IPS DF 19.7 (cell line): ENCODE measurements at regions not wholly inside any gene's neighbourhood (a gene's known extent, or its start where the extent isn't known, plus 50 kb on each side); places are given as distances from the start of the nearest gene placed in this dataset.

Experiments used
- DNase-seq: peaks from one replicate; pipeline ENCODE4 v3.0.0-alpha.2; 2013; ENCODE audit warnings: low read depth, low spot score

DNA sequence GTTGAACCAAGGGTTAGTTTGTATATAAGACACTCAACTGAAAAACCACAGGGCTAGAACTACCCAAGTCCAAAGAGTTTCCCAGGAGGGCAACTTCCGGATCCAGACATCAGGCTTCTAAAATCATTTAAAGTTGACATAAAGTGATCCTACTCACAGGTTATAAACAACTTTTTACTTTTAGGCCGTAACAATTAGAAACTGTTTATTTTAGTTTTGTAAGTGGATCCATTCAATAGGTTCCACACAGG is 454.6 kb downstream of the MEIS1 start:
- no peak for DNase-seq

DNA sequence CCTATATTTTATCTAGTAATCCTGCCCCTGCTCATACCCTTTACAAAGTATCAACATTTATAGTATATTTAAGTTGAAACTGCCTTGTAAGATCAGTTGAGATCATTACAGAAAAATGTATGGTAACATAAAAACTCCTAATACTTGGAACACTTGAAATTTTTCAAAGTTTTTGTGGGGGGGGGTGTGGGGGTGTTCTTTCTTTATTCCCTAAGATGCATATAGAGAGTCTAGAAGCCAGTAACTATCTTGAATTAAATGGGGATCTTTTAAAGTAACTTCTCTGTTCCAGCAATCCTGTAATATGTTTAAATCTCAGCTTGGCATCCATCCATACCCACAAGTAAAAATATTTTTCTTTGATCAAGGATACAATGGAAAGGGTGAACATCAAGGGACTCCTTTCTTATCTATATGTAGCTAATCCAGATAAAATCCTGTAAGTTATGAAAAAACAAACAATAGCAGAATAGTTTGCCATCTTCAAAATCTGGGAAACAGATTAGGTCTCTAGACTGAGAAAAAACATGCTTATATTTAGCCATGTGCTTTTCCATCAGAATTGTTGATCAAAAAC is 455.3 kb downstream of the MEIS1 start:
- DNase-seq = no peak

GRCh38 chr2:66895206-66895605 is 460.3 kb downstream of the MEIS1 start:
- DNase-seq = no peak

DNA sequence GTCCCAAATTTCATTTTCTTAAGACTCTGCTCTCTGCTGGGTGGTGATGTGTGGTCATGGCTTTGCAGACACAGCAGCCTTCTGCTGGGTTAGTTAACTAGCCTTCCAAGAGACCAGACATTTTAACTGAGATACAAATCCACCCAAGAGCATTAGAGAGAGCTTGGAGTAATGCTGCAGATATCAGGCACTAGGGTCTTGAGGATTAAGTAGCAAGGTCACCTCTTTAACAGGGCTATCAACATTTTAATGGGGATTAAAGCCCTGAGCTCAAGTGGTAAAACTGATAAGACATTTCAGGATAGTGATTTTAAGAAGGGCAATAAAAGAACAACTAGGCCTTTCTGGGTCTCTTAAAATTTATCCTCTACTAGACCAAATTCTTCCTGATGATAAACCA is 461.2 kb downstream of the MEIS1 start:
- no peak for DNase-seq

DNA sequence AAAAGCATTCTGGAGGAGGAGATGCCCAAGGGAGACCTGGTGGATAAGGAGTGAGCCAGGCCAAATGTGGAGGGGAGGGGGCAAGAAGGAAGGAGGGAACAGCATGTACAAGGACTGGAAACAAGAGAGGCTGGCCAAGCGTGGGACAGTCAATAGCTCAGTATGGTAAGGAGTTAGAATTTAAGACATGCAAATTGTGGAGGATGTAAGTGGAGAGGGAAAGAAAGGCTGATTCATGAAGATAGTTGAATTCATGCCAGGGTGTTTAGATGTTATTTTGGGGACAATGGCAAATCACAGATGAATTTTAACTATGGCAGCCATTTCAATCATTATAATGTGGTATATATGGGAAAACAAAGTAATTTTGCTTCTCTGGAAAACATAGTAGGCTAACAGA is 462.3 kb downstream of the MEIS1 start:
- DNase-seq = no peak

DNA sequence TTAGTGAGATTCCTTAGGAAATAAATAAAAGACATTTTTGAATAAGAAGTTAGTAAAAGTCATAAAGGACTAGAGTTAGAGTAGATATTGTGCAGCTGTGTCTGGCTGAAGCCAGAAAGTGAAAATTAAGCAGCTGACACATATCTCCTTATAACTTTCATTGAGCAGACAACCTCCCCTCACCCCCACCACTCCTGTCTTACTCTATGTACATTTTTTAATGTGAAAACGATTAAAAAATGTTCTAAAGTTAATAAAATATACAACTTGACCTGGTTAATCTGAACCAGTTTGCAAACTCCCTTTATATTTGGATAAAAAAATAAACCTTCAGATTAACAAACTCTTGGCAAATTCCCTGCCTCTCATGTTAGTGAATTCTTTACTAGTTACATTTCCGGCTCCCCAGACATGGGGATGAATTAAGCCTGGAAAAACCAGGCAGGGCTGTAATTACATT is 462.8 kb downstream of the MEIS1 start:
- no peak for DNase-seq

GRCh38 chr2:66899109-66899508 is 464.2 kb downstream of the MEIS1 start:
- DNase-seq = no peak

- DNase-seq = no peak
Measured at GRCh38 chr2:66899648-66900047, 464.7 kb downstream of the MEIS1 start.

DNA sequence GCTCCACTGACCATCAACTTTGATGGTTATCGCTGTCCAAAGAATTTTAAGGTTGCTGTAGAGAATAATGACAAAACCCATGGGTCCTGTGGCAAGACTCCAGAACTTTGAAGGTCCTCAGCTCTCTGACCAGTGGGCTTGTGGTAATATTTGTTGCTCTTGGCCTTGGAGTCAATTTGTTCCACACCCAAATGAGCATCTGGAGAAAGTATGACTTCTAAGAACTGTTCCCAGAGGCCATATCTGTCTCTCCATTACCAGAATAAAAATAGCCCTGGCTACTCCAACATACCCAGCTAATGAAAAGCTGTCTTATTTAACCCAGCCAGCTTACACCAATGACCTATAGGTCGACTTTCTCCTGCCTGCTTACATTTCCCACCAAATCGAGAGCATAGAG is 466.4 kb downstream of the MEIS1 start:
- DNase-seq = no peak

GRCh38 chr2:66903183-66903582 is 468.3 kb downstream of the MEIS1 start:
- no peak for DNase-seq

- no peak for DNase-seq
Measured at GRCh38 chr2:66903745-66904465, 469.0 kb downstream of the MEIS1 start.

DNA sequence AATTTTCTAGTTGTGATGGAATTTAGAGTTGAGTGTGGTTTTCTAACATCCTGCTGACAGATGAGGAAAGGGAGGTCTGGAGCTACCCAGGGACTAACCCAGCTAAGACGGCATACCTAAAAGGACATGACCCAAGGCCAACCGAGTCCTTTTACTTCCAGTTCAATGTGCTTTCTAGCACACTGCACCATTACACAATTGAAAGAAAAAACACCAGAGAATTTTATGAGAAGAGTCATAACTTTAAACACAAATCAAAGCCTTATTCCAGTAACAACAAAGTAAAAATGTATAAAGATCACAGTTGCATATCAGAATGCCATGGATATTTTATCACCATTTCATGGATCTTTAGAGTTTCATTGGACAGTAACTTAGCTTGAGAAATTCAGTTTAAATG is 480.3 kb downstream of the MEIS1 start:
- no peak for DNase-seq

DNA sequence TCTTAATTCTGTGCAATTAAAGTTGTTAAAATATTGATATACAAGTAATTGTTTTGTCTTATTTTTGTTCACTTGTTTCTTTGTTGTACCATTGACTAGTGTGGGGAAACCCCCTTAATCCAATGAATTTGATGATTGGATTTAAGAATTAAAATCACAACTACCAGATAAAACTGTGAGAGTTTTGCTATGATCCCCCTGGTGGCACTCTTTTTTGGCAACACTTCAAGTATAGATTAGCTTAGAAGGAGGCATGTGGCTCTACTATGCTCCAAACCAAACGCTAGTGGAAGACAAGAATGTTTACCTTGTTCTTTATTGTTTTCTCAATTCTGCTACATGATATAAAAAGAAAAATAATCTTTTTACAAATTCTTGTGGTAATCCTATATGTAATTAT is 477.8 kb upstream of the ETAA1 start:
- no peak for DNase-seq

DNA sequence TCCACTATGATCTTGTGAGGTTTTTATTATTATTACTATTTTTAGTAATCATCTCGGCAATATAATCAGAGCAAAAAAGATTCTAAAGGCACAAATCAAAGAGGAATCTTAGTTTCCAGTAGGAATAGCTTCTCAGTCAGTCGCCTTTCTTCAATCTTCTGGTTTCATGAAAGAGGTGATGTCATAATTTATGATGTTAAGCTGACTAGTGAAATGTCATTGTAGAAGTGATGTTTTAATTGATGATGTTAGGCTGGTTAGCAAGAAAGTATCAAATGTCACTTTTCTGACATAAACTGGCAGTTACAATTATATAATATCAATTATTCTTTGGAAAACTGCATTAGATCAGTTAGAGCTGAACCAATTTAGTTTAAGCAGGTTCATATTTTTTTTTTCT is 476.7 kb upstream of the ETAA1 start:
- no peak for DNase-seq

DNA sequence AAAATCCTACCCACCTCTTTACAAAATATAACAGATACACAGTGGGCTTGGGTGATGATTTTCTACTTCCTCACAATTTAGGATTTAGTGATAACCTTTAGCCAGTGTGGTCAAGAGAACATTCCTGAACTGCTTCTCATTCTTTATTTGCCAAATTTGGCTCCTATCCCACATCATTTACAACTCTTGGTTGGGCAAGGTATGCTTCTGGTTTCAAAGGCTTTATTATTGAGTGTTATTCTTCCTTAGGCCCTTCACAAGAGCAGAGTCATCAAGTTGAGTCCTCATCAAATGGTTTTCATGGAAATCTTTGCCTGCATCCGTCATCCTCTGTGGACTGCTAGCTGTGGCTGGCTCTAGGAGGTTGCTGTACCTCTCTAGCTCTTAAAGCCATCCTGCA is 472.0 kb upstream of the ETAA1 start:
- no peak for DNase-seq

DNA sequence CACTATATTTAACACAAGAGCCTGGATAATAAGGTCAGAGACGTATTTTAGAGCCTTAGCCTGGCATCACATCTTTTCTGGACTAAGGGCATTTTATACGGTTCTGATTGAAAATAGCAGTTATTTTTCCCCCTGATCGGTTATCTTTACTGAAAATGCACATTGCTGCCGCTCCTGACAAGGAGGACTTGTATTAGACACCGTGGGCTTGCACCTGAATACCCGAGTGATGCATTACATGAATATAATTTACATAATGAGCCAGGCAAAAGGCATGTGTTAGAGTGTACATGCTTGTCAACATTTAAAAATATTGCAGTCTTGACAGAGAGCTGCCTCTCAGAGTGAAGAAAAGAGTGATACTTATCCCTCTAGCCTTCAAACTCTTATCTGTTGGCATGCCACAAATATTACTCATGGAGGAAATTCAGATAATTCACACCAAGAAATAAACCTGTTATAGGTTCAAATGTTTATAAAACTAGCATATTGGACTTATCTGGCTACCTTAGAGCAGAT is 470.5 kb upstream of the ETAA1 start:
- no peak for DNase-seq

- no peak for DNase-seq
Measured at GRCh38 chr2:66929632-66930338, 467.3 kb upstream of the ETAA1 start.

- no peak for DNase-seq
Measured at GRCh38 chr2:66930339-66931220, 466.6 kb upstream of the ETAA1 start.

DNA sequence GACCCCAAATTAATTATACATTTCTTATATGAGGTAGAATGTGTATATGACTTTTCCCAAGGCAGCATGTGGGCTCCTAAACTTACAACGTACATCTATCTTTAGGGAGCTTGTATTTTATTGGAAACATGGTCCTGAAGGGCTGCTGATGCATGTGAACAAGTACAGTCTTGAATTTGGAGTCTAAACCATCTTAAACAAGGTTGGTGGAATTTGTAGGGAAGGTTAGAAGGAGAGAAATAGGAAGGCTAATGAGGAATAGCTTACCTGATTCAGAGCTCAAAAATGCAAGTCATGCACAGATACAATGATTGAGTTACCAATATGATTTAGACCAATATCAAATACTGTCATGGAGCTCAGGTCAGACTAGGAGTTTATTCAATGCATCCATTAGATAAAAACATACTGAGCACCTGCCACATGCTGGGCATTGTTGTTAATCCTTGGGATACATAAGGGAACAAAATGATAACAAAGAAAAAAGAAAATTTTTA is 458.6 kb upstream of the ETAA1 start:
- no peak for DNase-seq

DNA sequence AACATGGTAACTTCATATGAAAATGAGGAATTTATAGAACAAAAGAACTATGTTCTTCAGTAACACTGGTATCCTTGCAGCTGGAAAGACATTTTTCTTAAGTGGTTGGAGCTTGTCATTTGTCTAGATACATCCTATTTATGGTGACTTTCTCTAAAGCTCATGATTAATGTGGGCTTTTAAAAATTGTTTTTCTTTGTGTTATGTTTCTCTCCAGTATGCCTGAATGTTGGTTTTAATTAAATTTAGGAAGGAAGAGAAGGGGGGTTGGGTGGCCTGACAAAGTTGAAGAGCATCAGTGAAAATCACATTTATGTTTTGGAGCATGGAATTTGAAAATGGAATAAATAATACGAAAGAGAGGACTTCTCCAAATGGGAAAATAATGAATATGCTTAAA is 457.1 kb upstream of the ETAA1 start:
- no peak for DNase-seq

DNA sequence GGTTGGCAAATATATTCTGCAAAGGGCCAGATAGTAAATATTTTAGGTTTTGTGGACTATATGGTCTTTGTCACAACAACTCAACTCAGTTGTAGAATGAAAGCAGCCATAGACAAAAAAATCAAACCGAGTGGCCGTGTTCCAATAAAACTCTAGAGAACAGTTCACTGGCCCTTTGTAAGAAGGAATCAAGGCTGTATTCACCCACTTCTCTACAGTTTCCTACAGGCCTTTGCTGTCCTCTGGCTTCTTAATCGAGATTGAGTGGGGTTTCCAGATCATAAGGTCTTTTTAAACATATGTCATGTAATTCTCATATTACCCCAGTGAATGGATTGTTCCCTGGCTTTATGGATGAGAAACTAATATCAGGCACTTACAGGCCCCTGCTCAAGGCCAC is 448.9 kb upstream of the ETAA1 start:
- DNase-seq = no peak

DNA sequence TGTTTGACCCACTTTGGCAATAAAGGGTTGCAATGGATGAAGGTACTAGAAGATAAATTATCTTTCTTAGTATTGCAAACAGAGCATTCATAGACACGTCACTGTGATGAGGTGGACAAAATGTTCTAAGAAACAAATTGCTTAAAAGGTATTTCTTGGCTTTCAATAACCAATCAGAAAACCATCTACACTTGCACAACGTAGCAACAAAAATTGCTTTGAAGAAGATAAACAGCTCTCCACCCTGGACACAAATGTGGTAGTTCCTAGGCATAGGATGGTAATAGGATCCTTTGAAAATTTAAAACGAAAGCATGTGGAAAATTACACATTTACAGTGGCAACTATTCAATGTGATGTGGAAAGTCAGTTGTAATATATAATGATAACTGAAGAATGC is 439.9 kb upstream of the ETAA1 start:
- DNase-seq = no peak
